22Rv1 (cell line): ENCODE measurements at regions not wholly inside any gene's neighbourhood (a gene's known extent, or its start where the extent isn't known, plus 50 kb on each side); places are given as distances from the start of the nearest gene placed in this dataset.

ENCODE experiments used
- CTCF ChIP-seq: fragments of 450-650 bp; IDR thresholded peaks from 2 replicates; pipeline ENCODE4 v1.5.1; 2017; ENCODE audit warnings: mild to moderate bottlenecking
- ZFX ChIP-seq: fragments of 450-650 bp; IDR thresholded peaks from 2 replicates; pipeline ENCODE4 v1.6.1; 2017; ENCODE audit warnings: antibody characterized with exemption, borderline replicate concordance

DNA sequence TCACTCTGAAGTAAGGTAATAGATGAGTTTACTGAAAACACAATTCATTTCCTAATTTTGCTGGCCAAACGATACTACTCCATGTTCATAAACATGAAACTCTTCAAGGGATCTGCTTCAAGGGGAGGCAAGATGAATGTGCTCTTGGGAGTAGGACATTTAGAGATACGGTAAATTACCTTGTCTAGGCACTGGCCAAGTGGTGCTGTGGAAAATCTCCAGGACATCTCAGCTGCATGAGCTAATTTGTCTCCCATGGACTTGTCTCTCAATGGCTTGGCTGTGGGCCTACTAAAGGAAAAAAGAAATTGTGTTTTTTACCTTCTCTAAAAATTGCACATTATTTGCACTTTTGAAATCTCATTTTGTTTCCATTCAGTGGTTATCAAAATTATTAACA lies 780.6 kb downstream of the LTN1 start:
- no peak for TF ChIP-seq CTCF
- no peak for TF ChIP-seq ZFX
